DOHH2 (cell line): ENCODE measurements at regions not wholly inside any gene's neighbourhood (a gene's known extent, or its start where the extent isn't known, plus 50 kb on each side); places are given as distances from the start of the nearest gene placed in this dataset.

ENCODE experiments used
- H3F3A ChIP-seq: fragments of 200-600 bp; sonication (generic), shearing (Covaris generic); 2 replicates; pipeline ENCODE4 v1.6.0; 2016; ENCODE audit warnings: antibody characterized with exemption, mild to moderate bottlenecking; ENCODE audit not compliant: control insufficient read depth, insufficient read depth
- H3K27ac ChIP-seq: fragments of 200-600 bp; sonication (generic); 2 replicates; pipeline ENCODE4 v1.5.1; 2014; ENCODE audit warnings: low read depth, mild to moderate bottlenecking, low read length, moderate library complexity
- H3K27me3 ChIP-seq: fragments of 200-600 bp; sonication (generic); 2 replicates; pipeline ENCODE4 v1.6.1; 2014; ENCODE audit warnings: mild to moderate bottlenecking, low read length, mixed read lengths; ENCODE audit not compliant: control insufficient read depth
- H3K36me3 ChIP-seq: fragments of 200-600 bp; sonication (generic); 2 replicates; pipeline ENCODE4 v1.6.1; 2014; ENCODE audit warnings: mild to moderate bottlenecking, low read length, moderate library complexity, mixed read lengths; ENCODE audit not compliant: control insufficient read depth
- H3K4me1 ChIP-seq: fragments of 200-600 bp; sonication (generic); 2 replicates; pipeline ENCODE4 v1.6.1; 2014; ENCODE audit warnings: mild to moderate bottlenecking, low read length, mixed read lengths; ENCODE audit not compliant: control insufficient read depth
- H3K4me2 ChIP-seq: fragments of 200-600 bp; sonication (generic); 2 replicates; pipeline ENCODE4 v1.6.0; 2014; ENCODE audit warnings: mild to moderate bottlenecking, low read length, moderate library complexity
- H3K4me3 ChIP-seq: fragments of 200-600 bp; sonication (generic); 2 replicates; pipeline ENCODE4 v1.5.1; 2014; ENCODE audit warnings: mild to moderate bottlenecking, low read length, mixed read lengths
- H3K79me2 ChIP-seq: fragments of 200-600 bp; sonication (generic); 2 replicates; pipeline ENCODE4 v1.6.1; 2014; ENCODE audit warnings: mild to moderate bottlenecking, low read length, mixed read lengths; ENCODE audit not compliant: control insufficient read depth
- H3K9me2 ChIP-seq: fragments of 200-600 bp; sonication (generic); replicated peaks from 2 replicates; pipeline ENCODE4 v1.6.1; 2014; ENCODE audit warnings: mild to moderate bottlenecking, low read length, mixed read lengths; ENCODE audit not compliant: control insufficient read depth
- H3K9me3 ChIP-seq: fragments of 200-600 bp; sonication (generic); 2 replicates; pipeline ENCODE4 v1.6.1; 2014; ENCODE audit warnings: antibody characterized with exemption, low read length, mixed read lengths; ENCODE audit not compliant: control insufficient read depth, insufficient read depth
- H4K20me1 ChIP-seq: fragments of 200-600 bp; sonication (generic); 2 replicates; pipeline ENCODE4 v1.6.0; 2014; ENCODE audit warnings: low read depth, mild to moderate bottlenecking, antibody characterized with exemption, low read length, moderate library complexity; ENCODE audit not compliant: control insufficient read depth, insufficient read depth
- CTCF ChIP-seq: fragments of 200-600 bp; sonication (generic); IDR thresholded peaks from one replicate; pipeline ENCODE4 v1.5.1; 2014; ENCODE audit warnings: antibody characterized with exemption, mild to moderate bottlenecking, low read depth, low read length; ENCODE audit not compliant: poor library complexity, severe bottlenecking
- EZH2phosphoT487 ChIP-seq: fragments of 200-600 bp; sonication (generic); IDR thresholded peaks from 2 replicates; pipeline ENCODE4 v1.6.1; 2017; ENCODE audit warnings: borderline replicate concordance, mild to moderate bottlenecking, antibody characterized with exemption, low read length, moderate library complexity, mixed read lengths

- H3K36me3 ChIP-seq, result no peaks in the 10 kb centered on the region
- H3K4me1 ChIP-seq, result no peaks in the 10 kb centered on the region
- H3K4me3 ChIP-seq, result no peak overlapping the region
- no peaks in the 10 kb centered on the region for H3F3A ChIP-seq
- TF ChIP-seq CTCF, result no peak
- TF ChIP-seq EZH2phosphoT487, result no peak
- H4K20me1 ChIP-seq, result no peaks in the 10 kb centered on the region
- peaks cover 4% of the 10 kb centered on the region; the same call in 1 of the 2 replicates for H3K9me3 ChIP-seq
- no peaks in the 10 kb centered on the region for H3K9me2 ChIP-seq
- H3K79me2 ChIP-seq, result no peaks in the 10 kb centered on the region
- H3K4me2 ChIP-seq, result no peak overlapping the region
- H3K27me3 ChIP-seq, result no peaks in the 10 kb centered on the region
- H3K27ac ChIP-seq, result no peak overlapping the region
Observed at GRCh38 chr6:156485150-156485549, 292.0 kb upstream of the ARID1B start.

GRCh38 chr6:156474507-156475120 lies 302.6 kb upstream of the ARID1B start:
- no peaks in the 10 kb centered on the region for H3F3A ChIP-seq
- H3K27me3 ChIP-seq, result no peaks in the 10 kb centered on the region
- H4K20me1 ChIP-seq, result no peaks in the 10 kb centered on the region
- no peaks in the 10 kb centered on the region for H3K9me3 ChIP-seq
- H3K4me3 ChIP-seq, result no peak overlapping the region
- no peak overlapping the region for H3K4me2 ChIP-seq
- no peaks in the 10 kb centered on the region for H3K79me2 ChIP-seq
- H3K4me1 ChIP-seq, result no peaks in the 10 kb centered on the region
- TF ChIP-seq EZH2phosphoT487 (no peak), CTCF (no peak)
- H3K27ac ChIP-seq, result no peak overlapping the region
- H3K9me2 ChIP-seq, result no peaks in the 10 kb centered on the region
- H3K36me3 ChIP-seq, result no peaks in the 10 kb centered on the region

- H3K9me3 ChIP-seq, result no peaks in the 10 kb centered on the region
- no peak overlapping the region for H3K4me3 ChIP-seq
- no peaks in the 10 kb centered on the region for H3K9me2 ChIP-seq
- H3K4me2 ChIP-seq, result no peak overlapping the region
- H4K20me1 ChIP-seq, result no peaks in the 10 kb centered on the region
- TF ChIP-seq CTCF (no peak), EZH2phosphoT487 (no peak)
- no peaks in the 10 kb centered on the region for H3K27me3 ChIP-seq
- no peak overlapping the region for H3K27ac ChIP-seq
- no peaks in the 10 kb centered on the region for H3F3A ChIP-seq
- no peaks in the 10 kb centered on the region for H3K36me3 ChIP-seq
- H3K79me2 ChIP-seq, result no peaks in the 10 kb centered on the region
- H3K4me1 ChIP-seq, result no peaks in the 10 kb centered on the region
Observed at GRCh38 chr6:156471000-156471399, 306.2 kb upstream of the ARID1B start.
